HG03135 (cell line): ENCODE measurements at regions not wholly inside any gene's neighbourhood (a gene's known extent, or its start where the extent isn't known, plus 50 kb on each side); places are given as distances from the start of the nearest gene placed in this dataset.
"Not testable (repeated sequence)": the region's sequence is repeated elsewhere in the genome, so short reads cannot be mapped to it uniquely, and the experiment has no call there.

Source experiments
- ATAC-seq: cut with Tn5 transposase; IDR thresholded peaks from one replicate; pipeline ENCODE4 v1.9.1; 2021; ENCODE audit warnings: mild to moderate bottlenecking, moderate library complexity; ENCODE audit not compliant: unreplicated experiment

DNA sequence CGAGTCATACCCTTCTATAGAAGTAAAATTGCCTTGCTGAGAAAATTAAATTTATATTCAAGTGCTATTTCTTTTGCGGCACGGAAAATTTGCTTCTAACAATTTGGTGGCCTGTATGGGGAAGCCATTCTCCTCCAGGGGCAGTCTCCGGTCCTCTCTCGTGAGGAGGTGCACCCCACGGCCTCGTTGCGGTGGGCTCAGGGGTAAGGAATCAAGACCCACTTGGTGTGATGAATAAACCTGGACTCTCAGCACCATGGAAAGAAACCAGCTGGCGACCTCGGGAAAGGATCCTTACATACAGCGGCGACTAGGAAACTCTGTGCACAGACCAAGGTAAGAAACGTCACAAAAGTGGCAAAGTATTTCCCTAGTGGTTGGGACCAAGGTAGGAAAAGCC is 252.9 kb downstream of the DPY19L2 start:
- ATAC-seq = no peak

DNA sequence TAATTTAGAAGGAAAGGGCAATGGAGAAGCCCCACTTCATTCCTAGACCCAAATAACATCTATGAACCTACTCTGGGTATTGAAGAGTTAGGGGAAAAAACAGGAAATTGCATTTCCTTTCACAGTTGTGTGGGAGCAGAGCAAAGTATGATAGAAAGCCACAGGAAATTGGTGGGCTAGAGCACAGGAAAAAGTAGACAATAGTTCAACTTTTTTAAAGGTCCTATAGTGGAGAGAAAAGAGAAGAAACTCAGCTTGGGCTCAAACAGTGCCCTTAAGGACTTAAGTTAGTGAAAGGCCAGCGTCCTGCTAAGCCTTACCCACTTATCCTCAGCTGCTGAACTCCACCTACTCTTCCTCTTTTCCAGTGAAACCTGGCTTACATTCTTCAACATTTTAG is 258.1 kb downstream of the DPY19L2 start:
- no peak for ATAC-seq

DNA sequence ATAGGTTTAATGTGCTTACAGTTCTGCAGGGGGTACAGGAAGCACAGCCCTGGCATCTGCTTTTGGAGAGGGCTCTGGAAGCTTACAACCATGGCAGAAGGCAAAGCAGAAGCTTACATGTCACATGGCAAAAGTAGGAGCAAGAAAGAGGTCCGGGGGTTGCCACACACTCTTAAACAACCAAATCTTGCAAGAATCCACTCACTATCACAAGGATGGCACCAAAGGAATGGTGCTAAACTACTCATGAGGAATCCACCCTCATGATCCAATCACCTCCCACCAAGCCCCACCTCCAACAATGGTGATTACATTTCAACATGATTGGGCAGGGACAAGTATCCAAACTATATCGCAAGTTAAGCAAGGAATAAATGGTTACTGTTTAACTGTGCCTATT is 255.8 kb upstream of the AVPR1A start:
- ATAC-seq = no peak

DNA sequence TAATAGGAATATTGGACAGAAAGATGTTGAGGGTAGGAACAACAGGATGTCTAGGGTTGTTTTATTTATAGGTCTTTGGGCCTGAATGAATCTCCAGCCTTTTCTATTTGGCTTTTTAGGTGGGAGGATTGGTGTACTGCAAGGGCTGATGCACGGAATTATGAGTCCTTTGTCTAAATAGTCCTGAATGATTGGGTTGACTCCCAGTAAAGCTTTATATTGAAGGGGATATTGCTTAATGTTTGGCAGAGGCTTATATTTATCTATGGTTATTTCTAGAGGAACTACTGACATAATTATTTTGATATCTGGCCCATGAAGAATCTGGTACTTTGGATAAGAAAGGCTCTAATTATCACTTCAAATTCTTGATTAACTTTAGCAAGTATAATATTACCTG is 253.6 kb upstream of the AVPR1A start:
- no peak for ATAC-seq

DNA sequence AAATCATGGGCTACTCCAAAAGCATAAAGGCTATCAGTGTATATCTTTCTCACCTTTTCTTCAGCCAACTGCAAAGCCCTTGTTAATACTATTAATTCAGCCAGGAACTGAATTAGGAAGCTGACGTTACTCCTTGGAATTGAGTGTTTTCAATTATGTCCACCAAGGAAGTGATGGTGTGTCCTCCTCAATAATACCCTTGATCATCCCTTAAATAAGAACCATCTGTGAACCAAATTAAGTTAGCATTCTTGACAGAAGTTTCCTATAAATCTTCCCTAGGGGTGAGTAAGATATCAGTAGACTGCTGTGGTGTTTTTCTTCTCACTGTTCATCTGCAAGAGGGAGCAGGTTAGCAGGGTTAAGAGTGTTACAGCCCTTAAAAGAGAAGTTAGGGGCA is 252.3 kb upstream of the AVPR1A start:
- ATAC-seq = no peak

DNA sequence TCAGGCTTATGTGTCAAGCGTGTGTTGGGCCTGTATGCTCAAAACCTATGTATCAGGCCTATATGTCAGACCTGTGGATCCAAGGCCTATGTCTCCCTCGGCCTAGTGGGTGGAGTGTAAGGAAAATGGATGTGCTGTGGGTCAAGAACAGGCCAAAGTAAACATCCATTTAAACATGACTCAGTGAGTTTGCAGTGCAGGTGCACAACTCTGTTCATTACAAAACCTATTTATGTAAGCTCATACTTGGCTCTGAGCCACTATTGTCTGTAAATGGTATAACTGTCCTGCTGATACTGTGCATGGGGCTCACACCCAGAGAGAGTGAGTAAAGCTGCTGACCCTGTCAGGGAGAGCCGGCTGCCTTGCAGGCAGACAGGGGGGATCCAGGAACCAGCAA is 249.7 kb upstream of the AVPR1A start:
- no peak for ATAC-seq

DNA sequence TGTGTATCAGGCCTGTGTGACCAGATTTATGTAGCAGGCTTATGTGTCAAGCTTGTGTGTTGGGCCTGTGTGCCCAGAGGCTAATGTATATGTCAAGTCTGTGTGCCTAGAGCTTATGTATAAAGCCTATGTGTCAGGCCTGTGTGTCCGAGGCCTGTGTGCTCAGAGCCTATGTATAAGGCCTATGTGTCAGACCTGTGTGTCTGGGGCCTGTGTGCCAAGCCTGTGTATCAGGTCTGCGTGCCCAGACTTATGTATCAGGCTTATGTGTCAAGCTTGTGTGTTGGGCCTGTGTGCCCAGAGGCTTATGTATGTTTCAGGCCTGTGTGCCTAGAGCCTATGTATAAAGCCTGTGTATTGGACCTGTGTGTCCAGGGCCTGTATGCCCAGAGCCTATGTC is 249.3 kb upstream of the AVPR1A start:
- ATAC-seq = no peak

DNA sequence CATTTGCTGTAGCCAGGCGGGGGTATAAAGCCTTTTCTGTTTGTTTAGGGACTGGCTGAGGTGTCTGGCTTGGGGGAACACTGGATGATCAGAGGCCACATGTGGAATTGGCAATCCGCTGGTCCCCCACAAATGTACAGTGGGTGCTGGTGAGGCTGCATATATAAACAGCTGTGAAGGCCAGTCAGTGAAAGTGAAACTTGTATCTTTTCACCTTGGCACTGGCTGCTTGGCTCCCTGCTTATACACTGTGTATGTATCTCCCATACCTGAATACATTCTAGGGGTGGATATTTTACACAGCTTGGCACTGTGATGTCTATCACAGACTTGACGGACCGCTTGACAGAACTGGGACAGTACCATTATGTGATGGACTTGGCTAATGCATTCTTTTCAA is 246.8 kb upstream of the AVPR1A start:
- no peak for ATAC-seq

DNA sequence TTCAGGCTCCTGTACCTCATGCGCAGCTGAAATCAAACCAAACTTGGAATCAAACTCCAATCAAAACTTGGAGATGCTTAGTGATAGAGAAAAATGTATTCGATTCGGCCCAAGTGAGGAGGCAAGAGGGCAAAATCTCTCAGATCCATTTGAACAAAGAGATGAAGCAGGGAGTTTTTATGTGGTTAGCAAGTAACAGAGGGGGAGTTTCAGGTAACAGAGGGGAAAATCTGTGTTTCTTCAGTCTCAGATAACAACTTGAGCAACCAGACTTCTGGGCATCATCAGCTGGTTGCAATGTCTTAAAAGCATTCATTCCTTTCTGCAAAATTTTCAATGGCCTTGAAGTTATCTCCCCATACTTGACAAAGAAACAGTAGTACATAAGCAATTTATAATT is 245.1 kb upstream of the AVPR1A start:
- no peak for ATAC-seq

DNA sequence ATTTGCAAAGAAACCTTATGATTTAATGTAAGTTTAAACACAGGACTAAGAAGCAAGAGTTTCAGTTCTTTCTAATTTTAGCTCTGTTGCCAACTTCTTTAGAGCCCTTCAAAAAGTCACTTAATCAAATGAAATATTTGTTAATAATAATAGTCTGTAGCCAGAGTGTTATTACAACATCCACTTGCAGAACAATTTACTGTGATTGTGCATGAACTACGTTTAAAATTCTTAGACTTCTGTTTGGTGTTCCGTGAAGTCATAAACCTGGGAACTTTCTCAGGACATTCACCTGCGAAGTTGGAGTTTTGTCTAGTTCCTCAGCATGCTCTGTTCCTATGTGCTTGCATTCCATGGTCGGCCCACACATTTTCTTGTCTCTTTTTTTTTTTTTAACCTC is 244.0 kb upstream of the AVPR1A start:
- no peak for ATAC-seq

DNA sequence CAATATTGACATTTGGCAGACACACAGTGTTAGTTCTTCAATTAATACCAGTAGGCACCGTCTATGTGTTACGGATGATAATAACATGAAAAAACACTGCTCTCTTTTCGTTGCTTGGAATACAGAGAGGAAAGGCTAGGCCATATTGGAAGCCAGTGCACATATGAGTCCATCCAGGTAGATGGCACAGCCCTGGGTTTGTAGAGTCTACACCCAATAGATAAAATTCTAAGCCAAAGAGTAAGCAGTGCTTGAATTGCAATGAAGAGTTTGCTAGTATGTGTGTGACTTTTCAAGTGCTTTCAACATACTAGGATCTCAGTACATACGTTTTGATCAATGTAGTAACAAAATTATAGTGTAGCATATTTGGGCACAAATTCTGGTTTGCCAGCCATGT is 243.3 kb upstream of the AVPR1A start:
- ATAC-seq = no peak

DNA sequence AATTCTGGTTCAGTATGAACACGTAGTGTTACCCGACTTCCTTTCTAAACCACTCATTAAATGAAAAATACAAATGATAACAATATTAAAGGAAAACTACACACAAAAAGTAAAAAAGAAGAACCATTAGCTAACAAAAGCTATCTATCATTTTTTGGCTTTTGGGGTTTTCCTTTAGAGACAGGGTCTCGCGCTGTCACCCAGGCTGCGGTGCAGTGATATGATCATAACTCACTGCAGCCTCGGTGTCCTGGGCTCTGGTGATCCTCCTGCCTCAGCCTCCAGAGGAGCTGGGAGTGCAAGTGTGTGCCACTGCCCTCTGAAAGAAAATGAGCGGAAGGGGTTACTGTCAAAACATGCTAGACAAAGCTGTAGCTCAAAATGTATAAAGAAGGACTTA is 238.2 kb upstream of the AVPR1A start:
- no peak for ATAC-seq

DNA sequence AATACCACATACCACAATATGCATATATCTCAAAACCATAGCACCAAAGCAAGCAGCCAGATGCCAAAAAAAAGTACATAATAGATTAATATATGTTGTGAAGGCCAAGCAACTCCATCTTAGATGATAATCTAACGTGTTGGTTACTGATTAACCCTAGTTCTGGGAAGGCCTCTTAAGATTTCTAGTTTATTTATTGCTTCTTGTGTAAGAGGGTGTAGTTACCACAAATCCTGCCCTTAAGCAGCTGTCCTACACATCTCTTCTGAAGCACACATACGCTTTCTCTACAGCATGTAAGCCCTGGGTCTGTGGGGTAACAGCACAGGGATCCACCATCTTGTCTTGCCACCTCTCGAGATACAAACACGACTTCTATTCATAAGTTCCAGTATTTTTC is 236.8 kb upstream of the AVPR1A start:
- no peak for ATAC-seq

DNA sequence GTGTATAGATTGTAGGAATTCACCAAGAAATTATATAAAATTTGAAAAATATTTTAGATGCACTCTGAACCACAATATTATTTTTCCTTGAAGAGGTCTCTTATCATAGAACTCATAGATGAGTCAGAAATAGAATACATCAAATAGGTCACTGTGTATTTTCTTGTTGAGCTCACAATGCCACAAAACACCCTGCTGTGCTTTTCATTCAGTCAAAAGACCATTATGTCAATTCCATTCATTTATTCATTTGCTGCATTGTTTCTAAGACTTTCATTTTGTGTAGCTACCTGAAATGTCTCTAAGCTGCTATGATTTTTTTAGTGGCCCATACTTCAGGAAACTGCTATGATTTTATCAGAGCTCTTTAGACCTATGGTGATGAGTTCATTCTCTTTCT is 231.9 kb upstream of the AVPR1A start:
- no peak for ATAC-seq

DNA sequence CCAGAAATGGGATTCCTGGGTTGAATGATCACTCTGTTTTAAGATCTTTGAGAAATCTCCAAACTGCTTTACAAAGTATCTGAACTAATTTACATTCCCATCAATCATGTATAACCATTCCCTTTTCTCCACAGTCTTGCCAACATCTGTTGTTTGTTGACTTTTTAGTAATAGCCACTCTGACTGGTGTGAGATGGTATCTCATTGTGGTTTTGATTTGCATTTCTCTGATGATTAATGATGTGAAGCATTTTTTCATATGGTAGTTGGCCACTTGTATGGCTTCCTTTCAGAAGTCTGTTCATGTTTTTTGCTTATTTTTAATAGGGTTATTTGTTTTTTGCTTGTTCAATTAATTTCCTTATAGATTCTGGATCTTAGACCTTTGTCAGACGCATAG is 211.8 kb upstream of the AVPR1A start:
- ATAC-seq = no peak

DNA sequence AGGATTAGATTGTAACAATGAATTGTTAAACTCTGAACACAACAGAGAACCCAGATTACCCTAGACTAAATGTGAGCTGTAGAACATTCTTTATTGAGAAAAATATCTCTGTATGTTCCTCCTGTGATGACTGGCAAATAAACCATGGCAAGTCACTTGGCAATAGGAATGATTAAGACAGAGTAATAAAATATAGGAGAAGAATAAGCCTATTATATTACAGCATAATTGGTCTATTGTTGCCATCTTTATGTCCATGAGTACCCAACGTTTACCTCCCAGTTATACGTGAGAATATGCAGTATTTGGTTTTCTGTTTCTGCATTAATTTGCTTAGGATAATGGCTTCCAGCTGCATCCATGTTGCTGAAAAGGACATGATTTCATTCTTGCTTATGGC is 211.2 kb upstream of the AVPR1A start:
- ATAC-seq = no peak

DNA sequence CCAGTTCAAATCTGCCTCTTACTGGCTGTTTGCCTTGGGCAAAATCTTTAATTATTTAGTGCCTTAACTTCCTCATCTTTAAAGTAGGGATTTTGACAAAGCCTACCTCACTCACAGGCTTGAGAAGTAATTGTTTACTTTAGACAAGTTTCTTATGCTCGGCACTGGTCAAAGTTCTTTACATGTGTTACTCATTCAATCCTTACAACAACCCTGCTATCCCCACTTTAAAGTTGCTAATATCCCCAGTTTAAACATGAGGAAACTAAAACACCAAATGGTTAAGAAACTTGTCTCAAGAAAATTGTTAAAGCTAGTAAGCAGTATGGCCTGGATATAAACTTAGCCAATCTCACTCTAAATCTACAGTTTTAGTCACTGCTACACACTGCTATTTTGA is 204.0 kb upstream of the AVPR1A start:
- no peak for ATAC-seq

DNA sequence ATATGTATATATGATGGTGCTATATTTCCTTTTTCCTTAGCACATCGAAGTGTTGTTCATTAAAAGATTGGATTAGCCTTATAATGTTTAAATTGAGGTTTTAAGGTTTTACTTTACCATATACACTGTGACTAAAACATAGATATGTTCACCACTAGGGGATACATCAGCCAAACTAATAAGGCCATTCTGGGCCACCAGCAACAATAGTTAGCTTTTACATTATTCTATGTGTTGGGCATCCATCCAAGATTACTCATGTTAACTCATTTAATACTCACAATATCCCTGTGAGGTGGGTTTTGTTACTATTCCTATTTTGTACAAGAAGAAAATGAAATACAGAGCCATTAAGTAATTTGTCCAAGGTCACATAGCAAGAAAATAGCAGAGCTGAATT is 202.6 kb upstream of the AVPR1A start:
- ATAC-seq = no peak

DNA sequence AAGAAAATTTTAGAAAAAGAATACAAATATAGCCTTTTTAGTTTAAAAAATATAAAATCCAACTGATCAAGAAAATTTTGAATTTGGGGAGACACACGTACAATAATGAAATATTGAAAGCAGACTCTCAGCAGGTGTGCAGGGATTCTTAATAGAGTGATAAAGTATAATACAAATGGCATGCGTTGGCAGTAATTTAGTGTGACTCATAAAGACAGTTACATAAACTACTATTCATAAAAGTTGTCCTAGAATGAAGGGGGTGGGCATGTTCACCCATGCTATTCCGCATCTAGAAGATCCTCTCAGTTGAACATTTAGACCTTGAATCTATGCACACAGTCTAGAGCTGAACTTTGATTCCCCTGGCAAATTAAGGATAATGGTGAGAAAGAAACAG is 200.4 kb upstream of the AVPR1A start:
- no peak for ATAC-seq

DNA sequence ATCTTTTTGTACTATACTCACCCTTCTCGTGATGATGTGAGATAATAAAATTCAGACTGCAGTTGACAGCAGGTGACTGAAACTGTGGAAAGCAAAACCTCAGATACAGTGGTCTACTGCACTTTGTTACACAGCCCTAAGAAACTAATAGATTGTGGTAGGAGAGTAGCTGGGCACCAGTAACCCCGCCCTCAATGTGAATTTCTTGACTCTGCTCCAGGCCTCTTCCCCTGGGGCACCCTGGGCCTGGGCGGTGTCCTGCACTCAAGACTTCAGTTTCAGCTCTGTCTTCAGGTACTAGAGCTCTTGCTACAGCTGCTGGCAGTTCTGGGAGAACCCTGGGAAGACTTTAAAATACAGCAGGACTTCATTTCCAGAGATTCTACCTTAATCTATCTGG is 197.6 kb upstream of the AVPR1A start:
- no peak for ATAC-seq

DNA sequence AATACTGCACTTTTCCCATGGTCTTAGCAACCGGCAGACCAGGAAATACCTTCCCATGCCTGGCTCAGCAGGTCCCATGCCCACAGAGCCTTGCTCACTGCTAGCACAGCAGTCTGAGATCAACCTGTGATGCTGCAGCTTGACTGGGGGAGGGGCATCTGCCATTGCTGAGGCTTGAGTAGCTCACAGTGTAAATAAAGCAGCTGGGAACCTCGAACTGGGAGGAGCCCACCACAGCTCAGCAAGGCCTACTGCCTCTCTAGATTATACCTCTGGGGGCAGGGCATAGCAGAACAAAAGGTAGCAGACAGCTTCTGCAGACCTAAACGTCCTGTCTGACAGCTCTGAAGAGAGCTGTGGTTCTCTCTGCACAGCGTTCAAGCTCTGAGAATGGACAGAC is 186.2 kb upstream of the AVPR1A start:
- not testable (repeated sequence) for ATAC-seq

DNA sequence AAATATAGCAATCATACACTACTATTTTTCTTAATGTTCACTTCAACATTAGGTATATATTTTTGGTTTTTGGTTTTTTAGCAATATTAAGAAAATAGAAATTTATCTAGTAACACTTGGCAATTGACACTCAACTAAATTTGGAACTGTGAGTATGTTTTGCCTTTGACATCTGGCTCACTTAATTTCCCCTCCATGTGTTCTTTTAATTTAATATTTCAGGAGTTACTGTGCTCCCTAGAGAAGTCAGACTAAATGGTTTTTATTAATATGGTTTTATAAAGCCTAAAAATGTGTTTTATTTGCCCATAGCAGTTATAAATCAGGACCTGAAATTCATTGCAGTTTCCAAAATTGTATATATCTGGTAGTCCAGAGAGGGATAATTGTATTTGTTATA is 175.3 kb upstream of the AVPR1A start:
- no peak for ATAC-seq

DNA sequence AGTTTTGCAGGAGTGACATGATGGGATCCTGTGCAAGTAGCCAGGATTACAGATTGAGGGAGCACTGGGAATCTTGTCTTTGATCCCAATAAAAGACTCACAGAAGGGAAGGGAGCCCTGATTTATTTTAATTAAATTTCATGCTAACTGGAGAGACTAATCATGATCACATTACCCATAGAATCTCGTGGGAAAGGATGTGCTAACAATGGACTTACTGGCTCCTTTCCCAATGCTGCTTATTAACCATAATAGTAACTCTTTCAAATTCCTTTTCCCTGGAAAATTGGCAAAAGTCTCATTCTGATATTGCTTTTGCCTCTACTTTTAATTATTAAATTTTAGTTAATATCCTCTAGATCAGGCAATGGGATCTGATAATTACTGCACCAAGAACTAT is 174.8 kb upstream of the AVPR1A start:
- no peak for ATAC-seq

DNA sequence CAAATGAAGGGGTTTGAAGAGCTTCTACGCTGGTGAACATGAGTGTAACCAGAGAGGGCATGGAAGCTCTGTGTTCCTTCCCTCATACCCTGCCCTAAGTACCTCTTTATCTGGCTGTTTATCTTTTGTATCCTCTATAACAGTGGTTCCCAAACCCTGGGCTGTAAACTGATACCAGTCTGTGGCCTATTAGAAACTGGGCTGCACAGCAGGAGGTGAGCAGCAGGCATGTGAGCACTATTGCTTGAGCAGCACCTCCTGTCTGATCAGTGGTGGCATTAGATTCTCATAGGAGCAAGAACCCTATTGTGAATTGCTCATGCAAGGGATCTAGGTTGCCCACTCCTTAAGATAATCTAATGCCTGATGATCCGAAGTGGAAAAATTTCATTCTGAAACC is 172.9 kb upstream of the AVPR1A start:
- no peak for ATAC-seq
